Uterus (tissue), 2 donors: ENCODE measurements at regions not wholly inside any gene's neighbourhood (a gene's known extent, or its start where the extent isn't known, plus 50 kb on each side); places are given as distances from the start of the nearest gene placed in this dataset.

Source experiments
- CTCF ChIP-seq, 4 experiments: fragments of 200-600 bp in 2 of 4; fragments of 450-650 bp in 2 of 4; sonication (generic) in 2 of 4; IDR thresholded peaks; one replicate each; pipeline ENCODE4 v1.5.1; 2016 to 2019; ENCODE audit warnings: antibody characterized with exemption in 4 of 4, mild to moderate bottlenecking in 2 of 4, moderate library complexity in 1 of 4
- POLR2A ChIP-seq, 2 donors: fragments of 450-650 bp; IDR thresholded peaks; one replicate each; pipeline ENCODE4 v1.6.1; 2016; ENCODE audit warnings: antibody characterized with exemption in 2 of 2, mild to moderate bottlenecking in 1 of 2, moderate library complexity in 1 of 2

- TF ChIP-seq CTCF (IDR thresholded peaks at IDR 0.05) = no peak
- TF ChIP-seq POLR2A (IDR thresholded peaks at IDR 0.05) = no peak
Measured at GRCh38 chr1:71231751-71232150, 150.9 kb upstream of the ZRANB2 start.
